Endothelial cell of umbilical vein (primary cell): ENCODE measurements at regions not wholly inside any gene's neighbourhood (a gene's known extent, or its start where the extent isn't known, plus 50 kb on each side); places are given as distances from the start of the nearest gene placed in this dataset.

Source experiments
- BruUV-seq: library from RNA; stranded (reverse); fragments of 400-500 nt; replicated peaks from 2 replicates; lab custom pipeline; 2021; lab: Mats Ljungman, UMichigan
- CTCF ChIA-PET: fragments of 300-600, 350-600 bp; sonication (Branson Sonifier 250); formaldehyde crosslinking; loops from one replicate; lab custom pipeline; 2021; ENCODE audit warnings: antibody characterized with exemption, inconsistent platforms; lab: Charles Lee
- POLR2A ChIA-PET: fragments of 300-600, 350-600 bp; sonication (Branson Sonifier 250); formaldehyde crosslinking; loops from one replicate; lab custom pipeline; 2021; ENCODE audit warnings: antibody characterized with exemption, inconsistent platforms; lab: Charles Lee
- DNase-seq: peaks from one replicate; pipeline ENCODE4 v3.0.0-alpha.2; 2011; ENCODE audit warnings: low read depth, low spot score
- FAIRE-seq: peaks from 2 replicates; lab custom pipeline; 2011; peaks lifted over from hg19 to GRCh38; lab: Jason Lieb, UNC
- H2AFZ ChIP-seq: 2 replicates; pipeline ENCODE4 v1.6.0; 2012; ENCODE audit warnings: low read depth, low read length, control low read depth, inconsistent platforms
- H3K27ac ChIP-seq: 2 replicates; pipeline ENCODE4 v1.5.1; 2011; ENCODE audit warnings: low read depth, mild to moderate bottlenecking, control low read depth, low read length, moderate library complexity; ENCODE audit not compliant: insufficient read depth
- H3K27me3 ChIP-seq, 2 experiments: 2 replicates each; pipeline versions ENCODE4 v1.6.0 to v1.6.1; 2011; ENCODE audit warnings: low read length in 2 of 2, mixed read lengths in 1 of 2; ENCODE audit not compliant: control insufficient read depth in 2 of 2, insufficient read depth in 2 of 2
- H3K36me3 ChIP-seq, 2 experiments: 2 replicates in 1 of 2; 3 replicates in 1 of 2; pipeline ENCODE4 v1.5.1; 2011; ENCODE audit warnings: low read length in 2 of 2, mild to moderate bottlenecking in 1 of 2, moderate library complexity in 1 of 2; ENCODE audit not compliant: control insufficient read depth in 2 of 2, insufficient read depth in 2 of 2; ENCODE audit errors: extremely low read depth in 1 of 2
- H3K4me1 ChIP-seq: 3 replicates; pipeline ENCODE4 v1.5.1; 2011; ENCODE audit warnings: mild to moderate bottlenecking, low read length; ENCODE audit not compliant: control insufficient read depth, insufficient read depth; ENCODE audit errors: extremely low read depth
- H3K4me2 ChIP-seq: 2 replicates; pipeline ENCODE4 v1.6.1; 2011; ENCODE audit warnings: low read length, control low read depth, mixed read lengths; ENCODE audit not compliant: insufficient read depth
- H3K4me3 ChIP-seq, 3 experiments: fragments of 200-600 bp in 1 of 3; sonication (generic), shearing (Covaris generic) in 1 of 3; replicated peaks in 1 of 3; 2 replicates each; pipeline ENCODE4 v1.5.1; 2011 to 2016; ENCODE audit warnings: control low read depth in 3 of 3, low read length in 3 of 3, mild to moderate bottlenecking in 2 of 3, inconsistent platforms in 1 of 3, low read depth in 1 of 3, moderate library complexity in 1 of 3; ENCODE audit not compliant: insufficient read depth in 1 of 3
- H3K79me2 ChIP-seq: 2 replicates; pipeline ENCODE4 v1.6.0; 2012; ENCODE audit warnings: low read length, inconsistent platforms; ENCODE audit not compliant: control insufficient read depth, insufficient read depth
- H3K9ac ChIP-seq: replicated peaks from 2 replicates; pipeline ENCODE3; 2011; ENCODE audit warnings: low read length, control low read depth; ENCODE audit not compliant: insufficient read depth; ENCODE audit errors: extremely low read depth
- H3K9me1 ChIP-seq: replicated peaks from 3 replicates; pipeline ENCODE4 v1.6.0; 2011; ENCODE audit warnings: mild to moderate bottlenecking, low read length; ENCODE audit not compliant: control insufficient read depth, insufficient read depth; ENCODE audit errors: extremely low read depth
- H3K9me3 ChIP-seq: replicated peaks from 2 replicates; pipeline ENCODE4 v1.5.1; 2012; ENCODE audit warnings: low read length, inconsistent platforms; ENCODE audit not compliant: control insufficient read depth, insufficient read depth
- H4K20me1 ChIP-seq: replicated peaks from 2 replicates; pipeline ENCODE3; 2011; ENCODE audit warnings: mild to moderate bottlenecking, low read length; ENCODE audit not compliant: control insufficient read depth, insufficient read depth; ENCODE audit errors: extremely low read depth
- EZH2 ChIP-seq: IDR thresholded peaks from 2 replicates; pipeline ENCODE4 v1.6.1; 2012; ENCODE audit warnings: borderline replicate concordance, low read depth, mild to moderate bottlenecking, moderate library complexity, low read length, inconsistent platforms; ENCODE audit not compliant: severe bottlenecking
- FOS ChIP-seq: IDR thresholded peaks from 2 replicates; pipeline ENCODE4 v1.6.1; 2011; ENCODE audit warnings: mild to moderate bottlenecking, low read length, moderate library complexity, borderline replicate concordance; ENCODE audit not compliant: insufficient read depth
- GATA2 ChIP-seq: IDR thresholded peaks from 2 replicates; pipeline ENCODE4 v1.7.0; 2011; ENCODE audit warnings: low read depth, mild to moderate bottlenecking, moderate library complexity, mixed read lengths, low read length; ENCODE audit not compliant: insufficient read length, insufficient read depth
- JUN ChIP-seq: IDR thresholded peaks from 2 replicates; pipeline ENCODE4 v1.6.1; 2011; ENCODE audit warnings: borderline replicate concordance, low read depth; ENCODE audit not compliant: insufficient read length, insufficient read depth
- MYC ChIP-seq: IDR thresholded peaks from one replicate; pipeline ENCODE4 v1.6.1; 2011; ENCODE audit warnings: mild to moderate bottlenecking, low read depth, low read length
- POLR2A ChIP-seq: IDR thresholded peaks from 2 replicates; pipeline ENCODE4 v1.6.1; 2012; ENCODE audit warnings: low read depth, mild to moderate bottlenecking, control low read depth, low read length
- POLR2AphosphoS5 ChIP-seq: IDR thresholded peaks from 2 replicates; pipeline ENCODE4 v1.6.1; 2012; ENCODE audit warnings: low read depth, mild to moderate bottlenecking, control low read depth, low read length, moderate library complexity; ENCODE audit not compliant: insufficient read depth
- dilution Hi-C: fragments of 300-500 bp; cut with MboI; formaldehyde crosslinking; loops from one replicate; pipeline ENCODE4 v1.15.0; 2019; ENCODE audit warnings: low sequenced_read_pairs; ENCODE audit not compliant: extremely low pct_ligation_motif_present
- intact Hi-C: fragments of 100-400 bp; cut with micrococcal nuclease; formaldehyde crosslinking; loops from one replicate; pipeline ENCODE4 v1.10.0; 2022
- TF ChIP-seq, protein P1 (sequence below), 2 donors: IDR thresholded peaks; 1 replicate in 1 of 2; 2 replicates in 1 of 2; pipeline ENCODE4 v1.5.1; 2011; ENCODE audit warnings: low read length in 2 of 2, mild to moderate bottlenecking in 2 of 2, moderate library complexity in 2 of 2, control low read depth in 1 of 2, inconsistent platforms in 1 of 2, low read depth in 1 of 2; ENCODE audit not compliant: insufficient read depth in 1 of 2; ENCODE audit errors: extremely low read depth in 1 of 2
- TF ChIP-seq, protein P2 (sequence below): IDR thresholded peaks from 2 replicates; pipeline ENCODE4 v1.6.1; 2011; ENCODE audit not compliant: insufficient read depth, insufficient read length

- intact Hi-C loops (no loop called here), dilution Hi-C loops (no loop called here)
- no peak for DNase-seq
- FAIRE-seq = no peak
- H3K4me3 ChIP-seq = no peak overlapping the region
- H3K4me2 ChIP-seq = no peak overlapping the region
- H3K9ac ChIP-seq = no peak overlapping the region
- H2AFZ ChIP-seq = no peak overlapping the region
- CTCF ChIA-PET = no interaction called here
- no peak overlapping the region for H3K27ac ChIP-seq
- H3K9me1 ChIP-seq = no peaks in the 10 kb centered on the region
- no peaks in the 10 kb centered on the region for H3K79me2 ChIP-seq
- no peaks in the 10 kb centered on the region for H4K20me1 ChIP-seq
- H3K4me1 ChIP-seq = peaks cover 5% of the 10 kb centered on the region
- H3K27me3 ChIP-seq = no peaks in the 10 kb centered on the region
- H3K9me3 ChIP-seq = no peaks in the 10 kb centered on the region
- TF ChIP-seq, protein P1, sequence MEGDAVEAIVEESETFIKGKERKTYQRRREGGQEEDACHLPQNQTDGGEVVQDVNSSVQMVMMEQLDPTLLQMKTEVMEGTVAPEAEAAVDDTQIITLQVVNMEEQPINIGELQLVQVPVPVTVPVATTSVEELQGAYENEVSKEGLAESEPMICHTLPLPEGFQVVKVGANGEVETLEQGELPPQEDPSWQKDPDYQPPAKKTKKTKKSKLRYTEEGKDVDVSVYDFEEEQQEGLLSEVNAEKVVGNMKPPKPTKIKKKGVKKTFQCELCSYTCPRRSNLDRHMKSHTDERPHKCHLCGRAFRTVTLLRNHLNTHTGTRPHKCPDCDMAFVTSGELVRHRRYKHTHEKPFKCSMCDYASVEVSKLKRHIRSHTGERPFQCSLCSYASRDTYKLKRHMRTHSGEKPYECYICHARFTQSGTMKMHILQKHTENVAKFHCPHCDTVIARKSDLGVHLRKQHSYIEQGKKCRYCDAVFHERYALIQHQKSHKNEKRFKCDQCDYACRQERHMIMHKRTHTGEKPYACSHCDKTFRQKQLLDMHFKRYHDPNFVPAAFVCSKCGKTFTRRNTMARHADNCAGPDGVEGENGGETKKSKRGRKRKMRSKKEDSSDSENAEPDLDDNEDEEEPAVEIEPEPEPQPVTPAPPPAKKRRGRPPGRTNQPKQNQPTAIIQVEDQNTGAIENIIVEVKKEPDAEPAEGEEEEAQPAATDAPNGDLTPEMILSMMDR (IDR thresholded peaks at IDR 0.05; ENCODE audit: extremely low read depth in 1 of 2, insufficient read depth in 1 of 2, low read depth in 1 of 2, low read length in 2 of 2) = no peak
- TF ChIP-seq EZH2 (no peak), FOS (no peak), POLR2AphosphoS5 (no peak), MYC (no peak), GATA2 (no peak), JUN (no peak), POLR2A (no peak)
- TF ChIP-seq, protein P2, sequence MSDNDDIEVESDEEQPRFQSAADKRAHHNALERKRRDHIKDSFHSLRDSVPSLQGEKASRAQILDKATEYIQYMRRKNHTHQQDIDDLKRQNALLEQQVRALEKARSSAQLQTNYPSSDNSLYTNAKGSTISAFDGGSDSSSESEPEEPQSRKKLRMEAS = no peak
- no TSS peak for BruUV-seq
- no peaks in the 10 kb centered on the region for H3K36me3 ChIP-seq
- POLR2A ChIA-PET = no interaction called here
Measured at GRCh38 chr2:49289711-49290110, 135.4 kb upstream of the FSHR start.
